ENCODE measurements at regions not wholly inside any gene's neighbourhood (a gene's known extent, or its start where the extent isn't known, plus 50 kb on each side); places are given as distances from the start of the nearest gene placed in this dataset.

- DNase-seq = no peak
These were observed 140.6 kb downstream of the C5orf15 start for GRCh38 chr5:133827830-133828229.

GRCh38 chr5:133827011-133827410 lies 141.4 kb downstream of the C5orf15 start:
- DNase-seq = no peak

- DNase-seq = no peak
These were observed 142.7 kb downstream of the C5orf15 start for GRCh38 chr5:133825631-133826289.

- DNase-seq = no peak
These were observed 143.7 kb downstream of the C5orf15 start for GRCh38 chr5:133824661-133825254.

- DNase-seq = no peak
These were observed 146.5 kb downstream of the C5orf15 start for GRCh38 chr5:133821889-133822288.

GRCh38 chr5:133821311-133821741 lies 147.1 kb downstream of the C5orf15 start:
- no peak for DNase-seq

- DNase-seq = no peak
These were observed 147.9 kb downstream of the C5orf15 start for GRCh38 chr5:133820507-133820906.

GRCh38 chr5:133819977-133820471 lies 148.4 kb downstream of the C5orf15 start:
- no peak for DNase-seq

GRCh38 chr5:133818869-133819600 lies 149.4 kb downstream of the C5orf15 start:
- DNase-seq = no peak

GRCh38 chr5:133818031-133818431 lies 150.4 kb downstream of the C5orf15 start:
- DNase-seq = no peak

- DNase-seq = no peak
These were observed 151.0 kb downstream of the C5orf15 start for GRCh38 chr5:133817456-133817855.

- DNase-seq = no peak
These were observed 151.6 kb downstream of the C5orf15 start for GRCh38 chr5:133816791-133817190.

- DNase-seq = no peak
These were observed 154.3 kb downstream of the C5orf15 start for GRCh38 chr5:133814152-133814551.

GRCh38 chr5:133811168-133811567 lies 157.3 kb downstream of the C5orf15 start:
- no peak for DNase-seq

GRCh38 chr5:133809801-133810200 lies 158.6 kb downstream of the C5orf15 start:
- no peak for DNase-seq

GRCh38 chr5:133807348-133807747 lies 161.1 kb downstream of the C5orf15 start:
- DNase-seq = no peak

GRCh38 chr5:133806847-133807246 lies 161.6 kb downstream of the C5orf15 start:
- no peak for DNase-seq

- no peak for DNase-seq
These were observed 166.3 kb downstream of the C5orf15 start for GRCh38 chr5:133801955-133802751.

GRCh38 chr5:133801431-133801830 lies 167.0 kb downstream of the C5orf15 start:
- DNase-seq = no peak

GRCh38 chr5:133799571-133800237 lies 168.7 kb downstream of the C5orf15 start:
- DNase-seq = no peak

- no peak for DNase-seq
These were observed 171.3 kb downstream of the C5orf15 start for GRCh38 chr5:133797167-133797566.

GRCh38 chr5:133796186-133796585 lies 172.2 kb downstream of the C5orf15 start:
- DNase-seq = no peak

All from activated CD8-positive, alpha-beta memory T cell treated with anti-CD3 and anti-CD28 coated beads, Interleukin-2, amount 50 U/mL, for 48 hours (primary cell).